ENCODE measurements at regions not wholly inside any gene's neighbourhood (a gene's known extent, or its start where the extent isn't known, plus 50 kb on each side); places are given as distances from the start of the nearest gene placed in this dataset.
"Not testable (repeated sequence)": the region's sequence is repeated elsewhere in the genome, so short reads cannot be mapped to it uniquely, and the experiment has no call there.

DNA sequence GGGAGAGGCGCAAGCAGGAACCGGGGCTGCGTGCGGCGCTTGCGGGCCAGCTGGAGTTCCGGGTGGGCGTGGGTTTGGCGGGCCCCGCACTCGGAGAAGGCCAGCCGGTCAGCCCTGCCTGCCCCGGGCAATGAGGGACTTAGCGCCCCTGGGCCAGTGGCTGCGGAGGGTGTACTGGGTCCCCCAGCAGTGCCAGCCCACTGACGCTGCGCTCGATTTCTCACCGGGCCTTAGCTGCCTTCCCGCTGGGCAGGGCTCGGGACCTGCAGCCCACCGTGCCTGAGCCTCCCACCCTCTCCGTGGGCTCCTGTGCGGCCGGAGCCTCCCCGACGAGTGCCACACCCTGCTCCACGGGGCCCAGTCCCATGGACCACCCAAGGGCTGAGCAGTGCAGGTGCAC lies 904.2 kb downstream of the NCAM2 start:
- TF ChIP-seq, protein P1, sequence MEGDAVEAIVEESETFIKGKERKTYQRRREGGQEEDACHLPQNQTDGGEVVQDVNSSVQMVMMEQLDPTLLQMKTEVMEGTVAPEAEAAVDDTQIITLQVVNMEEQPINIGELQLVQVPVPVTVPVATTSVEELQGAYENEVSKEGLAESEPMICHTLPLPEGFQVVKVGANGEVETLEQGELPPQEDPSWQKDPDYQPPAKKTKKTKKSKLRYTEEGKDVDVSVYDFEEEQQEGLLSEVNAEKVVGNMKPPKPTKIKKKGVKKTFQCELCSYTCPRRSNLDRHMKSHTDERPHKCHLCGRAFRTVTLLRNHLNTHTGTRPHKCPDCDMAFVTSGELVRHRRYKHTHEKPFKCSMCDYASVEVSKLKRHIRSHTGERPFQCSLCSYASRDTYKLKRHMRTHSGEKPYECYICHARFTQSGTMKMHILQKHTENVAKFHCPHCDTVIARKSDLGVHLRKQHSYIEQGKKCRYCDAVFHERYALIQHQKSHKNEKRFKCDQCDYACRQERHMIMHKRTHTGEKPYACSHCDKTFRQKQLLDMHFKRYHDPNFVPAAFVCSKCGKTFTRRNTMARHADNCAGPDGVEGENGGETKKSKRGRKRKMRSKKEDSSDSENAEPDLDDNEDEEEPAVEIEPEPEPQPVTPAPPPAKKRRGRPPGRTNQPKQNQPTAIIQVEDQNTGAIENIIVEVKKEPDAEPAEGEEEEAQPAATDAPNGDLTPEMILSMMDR (IDR thresholded peaks at IDR 0.05; ENCODE audit: insufficient read depth, low read depth, low read length): not testable (repeated sequence)
- TF ChIP-seq EZH2 (IDR thresholded peaks at IDR 0.05; ENCODE audit: insufficient read depth, low read length): not testable (repeated sequence)

Data from astrocyte (in vitro differentiated cells and primary cell).